SK-N-SH treated with all-trans-retinoic acid at 6 μM for 48 hours (cell line): ENCODE measurements at regions not wholly inside any gene's neighbourhood (a gene's known extent, or its start where the extent isn't known, plus 50 kb on each side); places are given as distances from the start of the nearest gene placed in this dataset.

ENCODE experiments used
- ATAC-seq: fragments of 200-7000 bp; cut with Tn5 transposase; 3 replicates; pipeline ENCODE4 v1.9.1; 2020; ENCODE audit warnings: mild to moderate bottlenecking, moderate library complexity
- ARNTL ChIP-seq: fragments of 450-650 bp; formaldehyde crosslinking; IDR thresholded peaks from 2 replicates; pipeline ENCODE4 v1.5.0; 2020; ENCODE audit warnings: low read depth, mild to moderate bottlenecking, moderate library complexity, borderline replicate concordance
- BACH2 ChIP-seq: fragments of 250-450 bp; sonication (Bioruptor Pico); IDR thresholded peaks from 2 replicates; pipeline ENCODE4 v1.9.0; 2021; ENCODE audit warnings: mild to moderate bottlenecking, borderline replicate concordance
- CSDC2 ChIP-seq: fragments of 250-450 bp; sonication (Bioruptor Pico); IDR thresholded peaks from 2 replicates; pipeline ENCODE4 v1.5.0; 2020; ENCODE audit warnings: mild to moderate bottlenecking, moderate library complexity
- ESRRG ChIP-seq: fragments of 250-450 bp; sonication (Bioruptor Pico); IDR thresholded peaks from 2 replicates; pipeline ENCODE4 v1.6.1; 2021; ENCODE audit warnings: mild to moderate bottlenecking
- PPARA ChIP-seq: fragments of 250-450 bp; sonication (Bioruptor Pico); IDR thresholded peaks from 2 replicates; pipeline ENCODE4 v1.5.0; 2020; ENCODE audit warnings: mild to moderate bottlenecking, borderline replicate concordance
- RARB ChIP-seq: fragments of 250-450 bp; sonication (Bioruptor Pico); IDR thresholded peaks from 2 replicates; pipeline ENCODE4 v1.8.0; 2021; ENCODE audit warnings: mild to moderate bottlenecking, moderate library complexity
- SNAI2 ChIP-seq: fragments of 250-450 bp; sonication (Bioruptor Pico); IDR thresholded peaks from 2 replicates; pipeline ENCODE4 v1.5.0; 2020; ENCODE audit warnings: mild to moderate bottlenecking, moderate library complexity
- TCF4 ChIP-seq: fragments of 250-450 bp; sonication (Bioruptor Pico); IDR thresholded peaks from 2 replicates; pipeline ENCODE4 v1.8.0; 2021; ENCODE audit warnings: mild to moderate bottlenecking, moderate library complexity, borderline replicate concordance
- TOX ChIP-seq: fragments of 250-450 bp; sonication (Bioruptor Pico); IDR thresholded peaks from 2 replicates; pipeline ENCODE4 v1.8.0; 2021; ENCODE audit warnings: mild to moderate bottlenecking, moderate library complexity, borderline replicate concordance
- ZC3H10 ChIP-seq: fragments of 250-450 bp; sonication (Bioruptor Pico); IDR thresholded peaks from 2 replicates; pipeline ENCODE4 v1.5.1; 2021; ENCODE audit warnings: mild to moderate bottlenecking, moderate library complexity
- ZFP3 ChIP-seq: fragments of 250-450 bp; sonication (Bioruptor Pico); IDR thresholded peaks from 2 replicates; pipeline ENCODE4 v1.5.0; 2020; ENCODE audit warnings: mild to moderate bottlenecking, moderate library complexity
- ZFP30 ChIP-seq: fragments of 450-650 bp; formaldehyde crosslinking; IDR thresholded peaks from 2 replicates; pipeline ENCODE4 v1.5.0; 2022; ENCODE audit warnings: mild to moderate bottlenecking, moderate library complexity
- ZNF565 ChIP-seq: fragments of 450-650 bp; formaldehyde crosslinking; conservative IDR thresholded peaks from 2 replicates; pipeline ENCODE4 v1.5.0; 2020; ENCODE audit warnings: low read depth, mild to moderate bottlenecking, moderate library complexity
- ZNF70 ChIP-seq: fragments of 450-650 bp; formaldehyde crosslinking; IDR thresholded peaks from 2 replicates; pipeline ENCODE4 v1.5.0; 2020; ENCODE audit warnings: mild to moderate bottlenecking, moderate library complexity
- ZNF8 ChIP-seq: fragments of 450-650 bp; formaldehyde crosslinking; IDR thresholded peaks from 2 replicates; pipeline ENCODE4 v1.5.0; 2020; ENCODE audit warnings: mild to moderate bottlenecking, moderate library complexity
- TF ChIP-seq, protein P1 (sequence below): fragments of 250-450 bp; sonication (Bioruptor Pico); IDR thresholded peaks from 2 replicates; pipeline ENCODE4 v1.5.0; 2020; ENCODE audit warnings: mild to moderate bottlenecking, moderate library complexity
- TF ChIP-seq, protein P2 (sequence below): fragments of 250-450 bp; sonication (Bioruptor Pico); IDR thresholded peaks from 2 replicates; pipeline ENCODE4 v1.8.0; 2020; ENCODE audit warnings: mild to moderate bottlenecking, moderate library complexity, borderline replicate concordance
- TF ChIP-seq, protein P3 (sequence below): fragments of 250-450 bp; sonication (Bioruptor Pico); IDR thresholded peaks from 2 replicates; pipeline ENCODE4 v1.5.1; 2021; ENCODE audit warnings: mild to moderate bottlenecking, moderate library complexity
- TF ChIP-seq, protein P4 (sequence below): fragments of 250-450 bp; sonication (Bioruptor Pico); IDR thresholded peaks from 2 replicates; pipeline ENCODE4 v1.5.1; 2020; ENCODE audit warnings: low read depth, mild to moderate bottlenecking, moderate library complexity
- TF ChIP-seq, protein P5 (sequence below): fragments of 250-450 bp; sonication (Bioruptor Pico); IDR thresholded peaks from 2 replicates; pipeline ENCODE4 v1.8.0; 2021; ENCODE audit warnings: low read depth, mild to moderate bottlenecking, moderate library complexity, borderline replicate concordance

DNA sequence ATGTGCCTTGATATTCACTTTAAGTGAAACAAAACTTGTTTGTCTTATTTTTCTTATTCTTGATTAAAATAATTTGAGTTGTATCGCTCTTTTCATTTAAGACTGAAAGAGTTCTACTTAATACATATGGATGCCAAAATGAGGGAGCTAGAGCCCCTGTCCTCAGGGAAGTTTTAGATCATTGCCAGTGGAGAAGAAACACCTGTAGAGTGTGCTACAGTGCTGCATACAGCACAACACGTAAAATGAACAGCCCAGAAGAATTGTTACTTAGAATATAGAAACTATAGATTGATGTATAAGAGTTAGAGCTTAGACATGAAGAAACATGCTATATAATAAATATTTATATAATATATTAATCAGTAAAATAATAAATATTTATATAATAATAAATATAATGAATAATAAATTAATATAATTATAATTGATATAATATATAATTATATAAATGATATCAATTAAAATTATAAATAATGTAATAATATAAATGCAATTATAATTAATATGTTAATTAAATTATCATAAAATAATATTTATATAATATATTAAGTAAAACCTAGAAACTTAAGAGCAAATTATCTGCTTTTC, 1234.7 kb downstream of the ROBO2 start:
- no peak for TF ChIP-seq ARNTL
- TF ChIP-seq PPARA = no peak
- TF ChIP-seq ZNF70 (CRISPR knock-in tag) = no peak
- TF ChIP-seq ZC3H10 = no peak
- TF ChIP-seq CSDC2 (CRISPR knock-in tag) = no peak
- no peak for TF ChIP-seq BACH2 (CRISPR knock-in tag)
- TF ChIP-seq TOX (CRISPR knock-in tag) = no peak
- TF ChIP-seq ZFP3 (CRISPR knock-in tag) = no peak
- TF ChIP-seq ZNF8 (CRISPR knock-in tag) = no peak
- no peak for TF ChIP-seq ZFP30 (CRISPR knock-in tag)
- TF ChIP-seq, protein P1, sequence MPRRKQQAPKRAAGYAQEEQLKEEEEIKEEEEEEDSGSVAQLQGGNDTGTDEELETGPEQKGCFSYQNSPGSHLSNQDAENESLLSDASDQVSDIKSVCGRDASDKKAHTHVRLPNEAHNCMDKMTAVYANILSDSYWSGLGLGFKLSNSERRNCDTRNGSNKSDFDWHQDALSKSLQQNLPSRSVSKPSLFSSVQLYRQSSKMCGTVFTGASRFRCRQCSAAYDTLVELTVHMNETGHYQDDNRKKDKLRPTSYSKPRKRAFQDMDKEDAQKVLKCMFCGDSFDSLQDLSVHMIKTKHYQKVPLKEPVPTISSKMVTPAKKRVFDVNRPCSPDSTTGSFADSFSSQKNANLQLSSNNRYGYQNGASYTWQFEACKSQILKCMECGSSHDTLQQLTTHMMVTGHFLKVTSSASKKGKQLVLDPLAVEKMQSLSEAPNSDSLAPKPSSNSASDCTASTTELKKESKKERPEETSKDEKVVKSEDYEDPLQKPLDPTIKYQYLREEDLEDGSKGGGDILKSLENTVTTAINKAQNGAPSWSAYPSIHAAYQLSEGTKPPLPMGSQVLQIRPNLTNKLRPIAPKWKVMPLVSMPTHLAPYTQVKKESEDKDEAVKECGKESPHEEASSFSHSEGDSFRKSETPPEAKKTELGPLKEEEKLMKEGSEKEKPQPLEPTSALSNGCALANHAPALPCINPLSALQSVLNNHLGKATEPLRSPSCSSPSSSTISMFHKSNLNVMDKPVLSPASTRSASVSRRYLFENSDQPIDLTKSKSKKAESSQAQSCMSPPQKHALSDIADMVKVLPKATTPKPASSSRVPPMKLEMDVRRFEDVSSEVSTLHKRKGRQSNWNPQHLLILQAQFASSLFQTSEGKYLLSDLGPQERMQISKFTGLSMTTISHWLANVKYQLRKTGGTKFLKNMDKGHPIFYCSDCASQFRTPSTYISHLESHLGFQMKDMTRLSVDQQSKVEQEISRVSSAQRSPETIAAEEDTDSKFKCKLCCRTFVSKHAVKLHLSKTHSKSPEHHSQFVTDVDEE = no peak
- TF ChIP-seq, protein P2, sequence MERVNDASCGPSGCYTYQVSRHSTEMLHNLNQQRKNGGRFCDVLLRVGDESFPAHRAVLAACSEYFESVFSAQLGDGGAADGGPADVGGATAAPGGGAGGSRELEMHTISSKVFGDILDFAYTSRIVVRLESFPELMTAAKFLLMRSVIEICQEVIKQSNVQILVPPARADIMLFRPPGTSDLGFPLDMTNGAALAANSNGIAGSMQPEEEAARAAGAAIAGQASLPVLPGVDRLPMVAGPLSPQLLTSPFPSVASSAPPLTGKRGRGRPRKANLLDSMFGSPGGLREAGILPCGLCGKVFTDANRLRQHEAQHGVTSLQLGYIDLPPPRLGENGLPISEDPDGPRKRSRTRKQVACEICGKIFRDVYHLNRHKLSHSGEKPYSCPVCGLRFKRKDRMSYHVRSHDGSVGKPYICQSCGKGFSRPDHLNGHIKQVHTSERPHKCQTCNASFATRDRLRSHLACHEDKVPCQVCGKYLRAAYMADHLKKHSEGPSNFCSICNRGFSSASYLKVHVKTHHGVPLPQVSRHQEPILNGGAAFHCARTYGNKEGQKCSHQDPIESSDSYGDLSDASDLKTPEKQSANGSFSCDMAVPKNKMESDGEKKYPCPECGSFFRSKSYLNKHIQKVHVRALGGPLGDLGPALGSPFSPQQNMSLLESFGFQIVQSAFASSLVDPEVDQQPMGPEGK (CRISPR knock-in tag) = no peak
- no peak for ATAC-seq

DNA sequence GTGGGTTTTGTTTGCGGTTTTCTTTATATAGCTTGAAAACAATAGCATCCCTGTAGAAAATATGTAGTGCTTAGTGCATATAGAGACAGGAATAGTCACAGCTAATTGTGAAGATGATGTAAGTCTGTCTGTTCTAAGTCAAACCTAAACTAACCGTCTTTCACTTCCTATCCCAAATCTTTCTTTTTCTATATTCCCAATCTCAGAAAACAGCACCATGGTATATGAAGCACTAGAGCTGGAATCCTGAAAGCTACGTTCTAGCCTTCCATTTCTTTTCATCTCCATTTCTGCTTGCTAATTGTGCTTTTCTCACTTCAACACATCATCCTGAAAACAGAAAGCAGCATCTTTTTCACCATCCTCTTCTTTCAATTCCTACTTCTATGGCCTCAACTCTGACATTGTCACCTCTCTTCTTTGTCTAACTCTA, 1235.5 kb downstream of the ROBO2 start:
- no peak for ATAC-seq
- TF ChIP-seq, protein P3, sequence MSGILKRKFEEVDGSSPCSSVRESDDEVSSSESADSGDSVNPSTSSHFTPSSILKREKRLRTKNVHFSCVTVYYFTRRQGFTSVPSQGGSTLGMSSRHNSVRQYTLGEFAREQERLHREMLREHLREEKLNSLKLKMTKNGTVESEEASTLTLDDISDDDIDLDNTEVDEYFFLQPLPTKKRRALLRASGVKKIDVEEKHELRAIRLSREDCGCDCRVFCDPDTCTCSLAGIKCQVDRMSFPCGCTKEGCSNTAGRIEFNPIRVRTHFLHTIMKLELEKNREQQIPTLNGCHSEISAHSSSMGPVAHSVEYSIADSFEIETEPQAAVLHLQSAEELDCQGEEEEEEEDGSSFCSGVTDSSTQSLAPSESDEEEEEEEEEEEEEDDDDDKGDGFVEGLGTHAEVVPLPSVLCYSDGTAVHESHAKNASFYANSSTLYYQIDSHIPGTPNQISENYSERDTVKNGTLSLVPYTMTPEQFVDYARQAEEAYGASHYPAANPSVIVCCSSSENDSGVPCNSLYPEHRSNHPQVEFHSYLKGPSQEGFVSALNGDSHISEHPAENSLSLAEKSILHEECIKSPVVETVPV = no peak
- TF ChIP-seq TCF4 (CRISPR knock-in tag) (no peak), ESRRG (no peak), CSDC2 (CRISPR knock-in tag) (no peak), BACH2 (CRISPR knock-in tag) (no peak), ZC3H10 (no peak), PPARA (no peak), RARB (CRISPR knock-in tag) (no peak), SNAI2 (CRISPR knock-in tag) (no peak), ZNF565 (CRISPR knock-in tag) (no peak), ARNTL (no peak), ZFP30 (CRISPR knock-in tag) (no peak), ZNF70 (CRISPR knock-in tag) (no peak), ZNF8 (CRISPR knock-in tag) (no peak), ZFP3 (CRISPR knock-in tag) (no peak)
- TF ChIP-seq, protein P4, sequence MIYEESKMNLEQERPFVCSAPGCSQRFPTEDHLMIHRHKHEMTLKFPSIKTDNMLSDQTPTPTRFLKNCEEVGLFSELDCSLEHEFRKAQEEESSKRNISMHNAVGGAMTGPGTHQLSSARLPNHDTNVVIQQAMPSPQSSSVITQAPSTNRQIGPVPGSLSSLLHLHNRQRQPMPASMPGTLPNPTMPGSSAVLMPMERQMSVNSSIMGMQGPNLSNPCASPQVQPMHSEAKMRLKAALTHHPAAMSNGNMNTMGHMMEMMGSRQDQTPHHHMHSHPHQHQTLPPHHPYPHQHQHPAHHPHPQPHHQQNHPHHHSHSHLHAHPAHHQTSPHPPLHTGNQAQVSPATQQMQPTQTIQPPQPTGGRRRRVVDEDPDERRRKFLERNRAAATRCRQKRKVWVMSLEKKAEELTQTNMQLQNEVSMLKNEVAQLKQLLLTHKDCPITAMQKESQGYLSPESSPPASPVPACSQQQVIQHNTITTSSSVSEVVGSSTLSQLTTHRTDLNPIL (CRISPR knock-in tag) = no peak
- TF ChIP-seq, protein P5, sequence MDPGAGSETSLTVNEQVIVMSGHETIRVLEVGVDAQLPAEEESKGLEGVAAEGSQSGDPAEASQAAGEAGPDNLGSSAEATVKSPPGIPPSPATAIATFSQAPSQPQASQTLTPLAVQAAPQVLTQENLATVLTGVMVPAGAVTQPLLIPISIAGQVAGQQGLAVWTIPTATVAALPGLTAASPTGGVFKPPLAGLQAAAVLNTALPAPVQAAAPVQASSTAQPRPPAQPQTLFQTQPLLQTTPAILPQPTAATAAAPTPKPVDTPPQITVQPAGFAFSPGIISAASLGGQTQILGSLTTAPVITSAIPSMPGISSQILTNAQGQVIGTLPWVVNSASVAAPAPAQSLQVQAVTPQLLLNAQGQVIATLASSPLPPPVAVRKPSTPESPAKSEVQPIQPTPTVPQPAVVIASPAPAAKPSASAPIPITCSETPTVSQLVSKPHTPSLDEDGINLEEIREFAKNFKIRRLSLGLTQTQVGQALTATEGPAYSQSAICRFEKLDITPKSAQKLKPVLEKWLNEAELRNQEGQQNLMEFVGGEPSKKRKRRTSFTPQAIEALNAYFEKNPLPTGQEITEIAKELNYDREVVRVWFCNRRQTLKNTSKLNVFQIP (CRISPR knock-in tag) = no peak
- TF ChIP-seq, protein P1 = no peak
